ENCODE measurements at regions not wholly inside any gene's neighbourhood (a gene's known extent, or its start where the extent isn't known, plus 50 kb on each side); places are given as distances from the start of the nearest gene placed in this dataset.

GRCh38 chr4:79017481-79017880 lies 78.2 kb upstream of the PAQR3 start:
- CTCF ChIA-PET, result no interaction called here
- Histone ChIP-seq H3K27me3 (ENCODE audit: control insufficient read depth, insufficient read depth, low read length) (no peaks in the 10 kb centered on the region), H3K27ac (ENCODE audit: low read length) (no peak overlapping the region), H3K4me3 (ENCODE audit: low read depth in 2 of 2, low read length in 2 of 2) (no peak overlapping the region), H3K9me3 (ENCODE audit: control insufficient read depth, insufficient read depth, low read depth, low read length) (no peaks in the 10 kb centered on the region), H3K36me3 (ENCODE audit: control insufficient read depth, insufficient read depth, low read length) (no peaks in the 10 kb centered on the region), H3K4me1 (ENCODE audit: control insufficient read depth, insufficient read depth, low read length) (no peaks in the 10 kb centered on the region)
- no TSS peak for BruUV-seq (replicated peaks)
- intact Hi-C loops (cut with micrococcal nuclease; ENCODE audit: unreplicated experiment) (no loop called here), in situ Hi-C loops (cut with HindIII; ENCODE audit: low pct_unique_long_range_greater_than_20kb, low sequenced_read_pairs) (no loop called here)
- POLR2A ChIA-PET, result no interaction called here
- TF ChIP-seq POLR2AphosphoS5 (IDR thresholded peaks at IDR 0.05; ENCODE audit: low read depth, low read length) (no peak), REST (IDR thresholded peaks at IDR 0.05; ENCODE audit: insufficient read depth in 1 of 2, low read depth in 2 of 2, low read length in 1 of 2) (no peak), SIN3A (IDR thresholded peaks at IDR 0.05; ENCODE audit: borderline replicate concordance, insufficient read depth, low read depth, low read length) (no peak), CTCF (IDR thresholded peaks at IDR 0.05) (no peak), TCF7L2 (IDR thresholded peaks at IDR 0.05; ENCODE audit: low read depth, low read length) (no peak)
- DNase-seq (ENCODE audit: low read depth, low spot score) (no peak), ATAC-seq (no peak)

GRCh38 chr4:79016878-79017277 lies 77.6 kb upstream of the PAQR3 start:
- H3K36me3 ChIP-seq (ENCODE audit: control insufficient read depth, insufficient read depth, low read length), result no peaks in the 10 kb centered on the region
- TF ChIP-seq TCF7L2 (IDR thresholded peaks at IDR 0.05; ENCODE audit: low read depth, low read length) (no peak), SIN3A (IDR thresholded peaks at IDR 0.05; ENCODE audit: borderline replicate concordance, insufficient read depth, low read depth, low read length) (no peak), CTCF (IDR thresholded peaks at IDR 0.05) (no peak), REST (IDR thresholded peaks at IDR 0.05; ENCODE audit: insufficient read depth in 1 of 2, low read depth in 2 of 2, low read length in 1 of 2) (no peak), POLR2AphosphoS5 (IDR thresholded peaks at IDR 0.05; ENCODE audit: low read depth, low read length) (no peak)
- intact Hi-C loops (cut with micrococcal nuclease; ENCODE audit: unreplicated experiment) (no loop called here), in situ Hi-C loops (cut with HindIII; ENCODE audit: low pct_unique_long_range_greater_than_20kb, low sequenced_read_pairs) (no loop called here)
- BruUV-seq (replicated peaks), result no TSS peak
- DNase-seq (ENCODE audit: low read depth, low spot score) (no peak), ATAC-seq (no peak)
- POLR2A ChIA-PET, result no interaction called here
- H3K4me1 ChIP-seq (ENCODE audit: control insufficient read depth, insufficient read depth, low read length), result no peaks in the 10 kb centered on the region
- H3K4me3 ChIP-seq (ENCODE audit: low read depth in 2 of 2, low read length in 2 of 2), result no peak overlapping the region
- H3K9me3 ChIP-seq (ENCODE audit: control insufficient read depth, insufficient read depth, low read depth, low read length), result no peaks in the 10 kb centered on the region
- no peak overlapping the region for H3K27ac ChIP-seq (ENCODE audit: low read length)
- H3K27me3 ChIP-seq (ENCODE audit: control insufficient read depth, insufficient read depth, low read length), result no peaks in the 10 kb centered on the region
- CTCF ChIA-PET, result no interaction called here

Measured in Panc1 (cell line).